Upper lobe of left lung (tissue), 4 donors: ENCODE measurements at regions not wholly inside any gene's neighbourhood (a gene's known extent, or its start where the extent isn't known, plus 50 kb on each side); places are given as distances from the start of the nearest gene placed in this dataset.

Source experiments
- EP300 ChIP-seq, 4 donors: sonication (generic); formaldehyde crosslinking; IDR thresholded peaks; one replicate each; pipeline ENCODE4 v1.5.1; 2017; ENCODE audit warnings: antibody characterized with exemption in 4 of 4, control low read depth in 2 of 4
- TF ChIP-seq, protein P1 (sequence below), 6 experiments: fragments of 450-650 bp in 4 of 6; fragments of 200-600 bp in 2 of 6; sonication (generic) in 2 of 6; IDR thresholded peaks; one replicate each; pipeline ENCODE4 v1.5.1; 2016 to 2019; ENCODE audit warnings: antibody characterized with exemption in 6 of 6

DNA sequence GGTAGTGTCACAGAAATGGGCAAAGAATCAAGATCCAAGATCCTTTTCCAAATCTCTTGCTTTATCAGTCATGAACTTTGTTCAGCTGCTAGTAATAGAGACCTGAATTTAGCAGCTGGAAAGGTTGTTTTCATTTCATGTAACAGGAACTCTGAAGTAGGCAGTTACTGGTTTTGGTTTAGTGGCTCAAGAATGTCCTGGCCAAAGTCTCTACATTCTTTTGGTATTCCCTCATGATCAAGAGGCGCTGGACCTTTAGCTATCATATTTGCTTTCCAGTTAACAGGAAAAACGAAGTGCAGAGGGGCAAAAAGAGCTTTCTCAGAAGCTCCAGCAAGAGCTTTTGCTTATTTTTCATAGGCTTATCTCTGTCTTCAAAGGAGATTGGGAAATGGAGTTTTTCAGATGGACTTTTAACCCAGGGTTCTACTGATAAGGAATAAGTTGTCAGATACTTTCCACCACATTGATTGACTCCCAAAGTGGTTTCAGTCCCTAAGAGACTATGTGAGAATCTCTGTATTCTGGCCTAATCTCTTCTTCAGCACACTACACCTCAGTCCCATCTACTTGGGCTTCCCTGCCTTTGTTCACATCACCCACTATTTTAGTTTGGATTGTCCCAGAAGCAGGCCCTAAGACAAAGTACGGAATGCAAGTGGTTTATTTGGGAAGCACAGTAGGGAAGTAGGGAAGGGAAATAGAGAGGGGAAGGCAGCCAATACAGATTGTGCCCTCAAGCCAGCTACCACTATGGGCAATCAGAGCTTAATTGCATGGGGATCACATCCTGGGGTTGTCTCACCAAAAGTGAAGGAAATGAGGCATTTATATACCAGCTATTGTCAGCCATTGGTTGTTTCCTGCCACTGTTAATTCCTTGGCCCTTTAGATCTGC lies 359.3 kb downstream of the LRRC70 start:
- TF ChIP-seq EP300 (IDR thresholded peaks at IDR 0.05): no peak
- TF ChIP-seq, protein P1, sequence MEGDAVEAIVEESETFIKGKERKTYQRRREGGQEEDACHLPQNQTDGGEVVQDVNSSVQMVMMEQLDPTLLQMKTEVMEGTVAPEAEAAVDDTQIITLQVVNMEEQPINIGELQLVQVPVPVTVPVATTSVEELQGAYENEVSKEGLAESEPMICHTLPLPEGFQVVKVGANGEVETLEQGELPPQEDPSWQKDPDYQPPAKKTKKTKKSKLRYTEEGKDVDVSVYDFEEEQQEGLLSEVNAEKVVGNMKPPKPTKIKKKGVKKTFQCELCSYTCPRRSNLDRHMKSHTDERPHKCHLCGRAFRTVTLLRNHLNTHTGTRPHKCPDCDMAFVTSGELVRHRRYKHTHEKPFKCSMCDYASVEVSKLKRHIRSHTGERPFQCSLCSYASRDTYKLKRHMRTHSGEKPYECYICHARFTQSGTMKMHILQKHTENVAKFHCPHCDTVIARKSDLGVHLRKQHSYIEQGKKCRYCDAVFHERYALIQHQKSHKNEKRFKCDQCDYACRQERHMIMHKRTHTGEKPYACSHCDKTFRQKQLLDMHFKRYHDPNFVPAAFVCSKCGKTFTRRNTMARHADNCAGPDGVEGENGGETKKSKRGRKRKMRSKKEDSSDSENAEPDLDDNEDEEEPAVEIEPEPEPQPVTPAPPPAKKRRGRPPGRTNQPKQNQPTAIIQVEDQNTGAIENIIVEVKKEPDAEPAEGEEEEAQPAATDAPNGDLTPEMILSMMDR (IDR thresholded peaks at IDR 0.05): no peak
